GM06990 (cell line): ENCODE measurements at regions not wholly inside any gene's neighbourhood (a gene's known extent, or its start where the extent isn't known, plus 50 kb on each side); places are given as distances from the start of the nearest gene placed in this dataset.

ENCODE experiments used
- DNase-seq: peaks from one replicate; pipeline ENCODE4 v3.0.0-alpha.2; 2011; ENCODE audit not compliant: insufficient read length; ENCODE audit errors: extremely low read depth
- H3K27me3 ChIP-seq: replicated peaks from 2 replicates; pipeline ENCODE4 v1.6.0; 2011; ENCODE audit warnings: low read length; ENCODE audit not compliant: control insufficient read depth, insufficient read depth
- H3K36me3 ChIP-seq: 2 replicates; pipeline ENCODE4 v1.5.1; 2011; ENCODE audit warnings: low read length; ENCODE audit not compliant: control insufficient read depth, insufficient read depth
- H3K4me3 ChIP-seq: replicated peaks from 2 replicates; pipeline ENCODE4 v1.5.1; 2011; ENCODE audit warnings: low read depth, mild to moderate bottlenecking, control low read depth, low read length
- TF ChIP-seq, protein P1 (sequence below): IDR thresholded peaks from 2 replicates; pipeline ENCODE4 v1.5.1; 2011; ENCODE audit warnings: low read length, control low read depth, mild to moderate bottlenecking, inconsistent platforms; ENCODE audit not compliant: insufficient read depth, poor library complexity, severe bottlenecking

GRCh38 chr7:8314566-8314965, 52.6 kb upstream of the ICA1 start:
- no peaks in the 10 kb centered on the region for H3K36me3 ChIP-seq
- no peak overlapping the region for H3K4me3 ChIP-seq
- TF ChIP-seq, protein P1, sequence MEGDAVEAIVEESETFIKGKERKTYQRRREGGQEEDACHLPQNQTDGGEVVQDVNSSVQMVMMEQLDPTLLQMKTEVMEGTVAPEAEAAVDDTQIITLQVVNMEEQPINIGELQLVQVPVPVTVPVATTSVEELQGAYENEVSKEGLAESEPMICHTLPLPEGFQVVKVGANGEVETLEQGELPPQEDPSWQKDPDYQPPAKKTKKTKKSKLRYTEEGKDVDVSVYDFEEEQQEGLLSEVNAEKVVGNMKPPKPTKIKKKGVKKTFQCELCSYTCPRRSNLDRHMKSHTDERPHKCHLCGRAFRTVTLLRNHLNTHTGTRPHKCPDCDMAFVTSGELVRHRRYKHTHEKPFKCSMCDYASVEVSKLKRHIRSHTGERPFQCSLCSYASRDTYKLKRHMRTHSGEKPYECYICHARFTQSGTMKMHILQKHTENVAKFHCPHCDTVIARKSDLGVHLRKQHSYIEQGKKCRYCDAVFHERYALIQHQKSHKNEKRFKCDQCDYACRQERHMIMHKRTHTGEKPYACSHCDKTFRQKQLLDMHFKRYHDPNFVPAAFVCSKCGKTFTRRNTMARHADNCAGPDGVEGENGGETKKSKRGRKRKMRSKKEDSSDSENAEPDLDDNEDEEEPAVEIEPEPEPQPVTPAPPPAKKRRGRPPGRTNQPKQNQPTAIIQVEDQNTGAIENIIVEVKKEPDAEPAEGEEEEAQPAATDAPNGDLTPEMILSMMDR = no peak
- no peaks in the 10 kb centered on the region for H3K27me3 ChIP-seq
- DNase-seq = no peak

- Histone ChIP-seq H3K27me3 (no peaks in the 10 kb centered on the region), H3K36me3 (no peaks in the 10 kb centered on the region), H3K4me3 (no peak overlapping the region)
- TF ChIP-seq, protein P1 = no peak
- no peak for DNase-seq
Measured at GRCh38 chr7:8319115-8319514, 57.1 kb upstream of the ICA1 start.

DNA sequence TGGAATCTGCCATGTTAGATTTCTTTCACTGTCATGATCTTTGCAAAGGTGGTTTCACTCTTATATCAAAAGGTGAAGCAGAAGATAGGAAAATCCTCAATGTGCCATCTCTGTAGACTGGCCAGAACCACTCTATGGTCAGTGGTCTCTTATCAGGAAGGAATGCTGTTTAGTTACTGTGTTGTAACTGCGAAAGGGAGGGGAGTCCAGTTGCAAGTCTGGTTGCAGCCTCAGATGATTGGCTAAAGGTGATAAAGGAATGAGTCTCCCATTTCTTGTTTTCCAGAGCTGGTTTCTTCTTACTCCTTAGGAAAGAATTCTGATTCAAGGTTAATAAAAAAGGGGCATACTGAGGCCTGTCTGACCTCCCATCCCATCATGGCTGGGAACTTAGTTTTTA, 58.2 kb upstream of the ICA1 start:
- Histone ChIP-seq H3K36me3 (no peaks in the 10 kb centered on the region), H3K27me3 (no peaks in the 10 kb centered on the region), H3K4me3 (no peak overlapping the region)
- TF ChIP-seq, protein P1 = no peak
- DNase-seq = no peak

GRCh38 chr7:8321312-8321711, 59.3 kb upstream of the ICA1 start:
- H3K36me3 ChIP-seq = no peaks in the 10 kb centered on the region
- no peaks in the 10 kb centered on the region for H3K27me3 ChIP-seq
- TF ChIP-seq, protein P1 = no peak
- DNase-seq = no peak
- H3K4me3 ChIP-seq = no peak overlapping the region

DNA sequence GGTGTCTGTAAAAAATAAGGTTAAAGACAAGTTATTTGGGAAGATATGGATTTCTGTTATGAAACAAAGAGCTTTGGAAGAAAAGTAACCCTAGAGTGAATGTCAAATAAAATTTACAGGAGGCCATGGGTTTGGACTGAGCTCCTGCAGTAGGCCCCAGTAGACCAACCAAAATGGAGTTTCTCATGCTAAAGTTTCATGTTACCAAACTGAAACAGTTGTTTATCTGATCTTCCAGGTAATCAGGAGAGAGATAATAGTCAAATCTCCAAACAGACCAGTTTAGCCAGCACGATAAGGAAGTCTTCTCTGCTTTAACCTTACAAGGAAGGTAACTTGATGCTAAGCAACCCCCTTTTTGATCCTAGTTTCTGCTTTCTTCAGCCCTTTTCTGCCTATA, 60.7 kb upstream of the ICA1 start:
- Histone ChIP-seq H3K36me3 (no peaks in the 10 kb centered on the region), H3K4me3 (no peak overlapping the region), H3K27me3 (no peaks in the 10 kb centered on the region)
- no peak for DNase-seq
- TF ChIP-seq, protein P1 = no peak

GRCh38 chr7:8325067-8325466, 63.1 kb upstream of the ICA1 start:
- no peak for DNase-seq
- Histone ChIP-seq H3K36me3 (no peaks in the 10 kb centered on the region), H3K27me3 (no peaks in the 10 kb centered on the region), H3K4me3 (no peak overlapping the region)
- TF ChIP-seq, protein P1 = no peak
